Prostate gland (tissue), 2 donors: ENCODE measurements at regions not wholly inside any gene's neighbourhood (a gene's known extent, or its start where the extent isn't known, plus 50 kb on each side); places are given as distances from the start of the nearest gene placed in this dataset.

Experiments
- DNase-seq: peaks from one replicate; pipeline ENCODE4 v3.0.0-alpha.2; 2019; ENCODE audit warnings: low spot score
- H3K27ac ChIP-seq, 2 donors: fragments of 200-600 bp; sonication (generic); 2 replicates each; pipeline ENCODE4 v1.5.1; 2017 to 2019
- H3K27me3 ChIP-seq: fragments of 200-600 bp; sonication (generic); replicated peaks from 2 replicates; pipeline ENCODE4 v1.5.1; 2019; ENCODE audit not compliant: insufficient read depth
- H3K36me3 ChIP-seq, 2 donors: fragments of 200-600 bp; sonication (generic); 1 replicate in 1 of 2; 2 replicates in 1 of 2; pipeline versions ENCODE4 v1.5.1 to v1.8.1; 2017 to 2019
- H3K4me1 ChIP-seq: fragments of 200-600 bp; sonication (generic); replicated peaks from 2 replicates; pipeline ENCODE4 v1.5.1; 2019
- H3K4me3 ChIP-seq, 2 donors: fragments of 200-600 bp; sonication (generic); 2 replicates each; pipeline ENCODE4 v1.5.1; 2017 to 2019
- H3K9me3 ChIP-seq: fragments of 200-600 bp; sonication (generic); 2 replicates; pipeline ENCODE4 v1.5.1; 2017
- POLR2A ChIP-seq: fragments of 450-650 bp; IDR thresholded peaks from one replicate; pipeline ENCODE4 v1.6.1; 2016; ENCODE audit warnings: antibody characterized with exemption, mild to moderate bottlenecking
- POLR2AphosphoS5 ChIP-seq: sonication (generic); formaldehyde crosslinking; IDR thresholded peaks from one replicate; pipeline ENCODE4 v1.6.1; 2017; ENCODE audit warnings: antibody characterized with exemption
- WGBS: methylation state at CpG from one replicate; pipeline ENCODE4 v1.1.5; 2018; 5-methylcytosine and 5-hydroxymethylcytosine counted together
- intact Hi-C: fragments of 100-400 bp; cut with DNase I; formaldehyde crosslinking; loops from one replicate; pipeline ENCODE4 v1.14.2; 2022
- TF ChIP-seq, protein P1 (sequence below), 4 experiments: fragments of 200-600 bp in 2 of 4; fragments of 450-650 bp in 2 of 4; sonication (generic) in 2 of 4; IDR thresholded peaks; 1 replicate in 3 of 4; 2 replicates in 1 of 4; pipeline ENCODE4 v1.5.1; 2016 to 2019; ENCODE audit warnings: antibody characterized with exemption in 4 of 4, mild to moderate bottlenecking in 2 of 4, moderate library complexity in 2 of 4

DNA sequence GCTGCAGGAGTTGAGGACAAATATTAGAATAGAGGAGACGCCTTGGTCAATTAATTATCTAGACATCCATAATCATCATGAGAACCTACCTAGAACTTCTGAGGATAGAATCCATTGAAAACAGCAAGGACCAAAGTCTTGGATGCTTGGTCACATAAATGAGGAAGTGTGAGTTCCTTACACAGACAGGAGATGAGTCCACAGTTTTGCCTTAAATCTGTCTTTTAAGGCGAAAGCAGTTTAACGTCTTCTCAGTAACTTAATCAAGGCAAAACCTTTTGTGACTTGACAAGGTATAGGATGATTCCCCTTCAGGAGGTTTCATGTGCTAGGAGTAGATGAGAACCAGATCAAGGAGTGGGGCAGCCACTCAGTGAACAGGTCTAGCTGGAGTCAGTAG is 1783.2 kb upstream of the CELF4 start:
- no peak for TF ChIP-seq POLR2AphosphoS5
- Histone ChIP-seq H3K27ac (no peak overlapping the region), H3K9me3 (no peaks in the 10 kb centered on the region), H3K36me3 (no peaks in the 10 kb centered on the region), H3K4me1 (no peaks in the 10 kb centered on the region), H3K4me3 (no peak overlapping the region), H3K27me3 (no peaks in the 10 kb centered on the region)
- intact Hi-C loops = no loop called here
- no peak for DNase-seq
- WGBS = 89% methylated on average over 3 of the region's 3 CpGs

DNA sequence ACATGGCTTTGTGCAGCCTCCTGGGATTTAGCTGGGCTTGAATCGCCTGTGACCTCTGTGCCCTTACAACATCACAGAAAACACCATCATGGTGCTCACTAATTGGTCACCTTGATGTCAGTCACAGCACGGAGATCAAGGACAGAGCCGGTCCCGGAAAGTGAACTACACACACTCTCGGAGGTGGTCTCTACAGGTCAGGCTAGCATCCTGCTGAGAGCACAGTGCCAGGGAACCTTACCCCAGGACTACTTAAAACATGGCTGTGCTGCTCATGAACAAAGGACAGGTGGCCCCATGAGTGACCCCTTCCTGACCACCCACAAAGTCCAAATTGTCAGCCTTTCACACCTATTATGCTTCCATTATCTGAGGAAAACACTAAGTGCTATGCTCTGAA is 1782.1 kb upstream of the CELF4 start:
- Histone ChIP-seq H3K9me3 (no peaks in the 10 kb centered on the region), H3K27me3 (no peaks in the 10 kb centered on the region), H3K36me3 (no peaks in the 10 kb centered on the region), H3K4me1 (no peaks in the 10 kb centered on the region), H3K27ac (no peak overlapping the region), H3K4me3 (no peak overlapping the region)
- DNase-seq = no peak
- WGBS = 78% methylated on average over 5 of the region's 5 CpGs
- intact Hi-C loops = no loop called here
- TF ChIP-seq POLR2A (no peak), POLR2AphosphoS5 (no peak)
- TF ChIP-seq, protein P1, sequence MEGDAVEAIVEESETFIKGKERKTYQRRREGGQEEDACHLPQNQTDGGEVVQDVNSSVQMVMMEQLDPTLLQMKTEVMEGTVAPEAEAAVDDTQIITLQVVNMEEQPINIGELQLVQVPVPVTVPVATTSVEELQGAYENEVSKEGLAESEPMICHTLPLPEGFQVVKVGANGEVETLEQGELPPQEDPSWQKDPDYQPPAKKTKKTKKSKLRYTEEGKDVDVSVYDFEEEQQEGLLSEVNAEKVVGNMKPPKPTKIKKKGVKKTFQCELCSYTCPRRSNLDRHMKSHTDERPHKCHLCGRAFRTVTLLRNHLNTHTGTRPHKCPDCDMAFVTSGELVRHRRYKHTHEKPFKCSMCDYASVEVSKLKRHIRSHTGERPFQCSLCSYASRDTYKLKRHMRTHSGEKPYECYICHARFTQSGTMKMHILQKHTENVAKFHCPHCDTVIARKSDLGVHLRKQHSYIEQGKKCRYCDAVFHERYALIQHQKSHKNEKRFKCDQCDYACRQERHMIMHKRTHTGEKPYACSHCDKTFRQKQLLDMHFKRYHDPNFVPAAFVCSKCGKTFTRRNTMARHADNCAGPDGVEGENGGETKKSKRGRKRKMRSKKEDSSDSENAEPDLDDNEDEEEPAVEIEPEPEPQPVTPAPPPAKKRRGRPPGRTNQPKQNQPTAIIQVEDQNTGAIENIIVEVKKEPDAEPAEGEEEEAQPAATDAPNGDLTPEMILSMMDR (IDR thresholded peaks at IDR 0.05) = no peak

DNA sequence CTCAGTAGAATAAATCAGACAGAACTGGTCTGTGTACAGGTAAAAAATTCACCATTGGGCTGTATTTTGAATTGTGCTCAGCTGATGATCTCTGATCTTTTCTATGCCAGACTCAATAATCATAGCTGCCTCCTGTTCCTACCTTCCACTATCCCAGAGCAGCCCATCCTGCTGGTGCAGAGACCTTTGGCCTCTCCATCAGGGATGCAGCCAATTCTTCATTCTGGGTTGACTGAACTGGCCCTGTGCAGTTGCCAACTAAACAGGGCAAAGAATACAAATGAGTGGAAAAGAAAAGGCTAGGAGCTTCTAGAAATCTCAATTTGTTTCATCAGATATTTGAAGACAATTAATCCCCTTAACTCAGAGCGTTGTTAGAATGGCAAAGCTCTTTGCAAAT is 1781.3 kb upstream of the CELF4 start:
- Histone ChIP-seq H3K9me3 (no peaks in the 10 kb centered on the region), H3K27me3 (no peaks in the 10 kb centered on the region), H3K4me3 (no peak overlapping the region), H3K4me1 (no peaks in the 10 kb centered on the region), H3K27ac (no peak overlapping the region), H3K36me3 (no peaks in the 10 kb centered on the region)
- no peak for DNase-seq
- TF ChIP-seq, protein P1 (IDR thresholded peaks at IDR 0.05) = no peak
- TF ChIP-seq POLR2AphosphoS5 (no peak), POLR2A (no peak)
- intact Hi-C loops = no loop called here
- 100% methylated on average over 1 of the region's 1 CpG for WGBS

DNA sequence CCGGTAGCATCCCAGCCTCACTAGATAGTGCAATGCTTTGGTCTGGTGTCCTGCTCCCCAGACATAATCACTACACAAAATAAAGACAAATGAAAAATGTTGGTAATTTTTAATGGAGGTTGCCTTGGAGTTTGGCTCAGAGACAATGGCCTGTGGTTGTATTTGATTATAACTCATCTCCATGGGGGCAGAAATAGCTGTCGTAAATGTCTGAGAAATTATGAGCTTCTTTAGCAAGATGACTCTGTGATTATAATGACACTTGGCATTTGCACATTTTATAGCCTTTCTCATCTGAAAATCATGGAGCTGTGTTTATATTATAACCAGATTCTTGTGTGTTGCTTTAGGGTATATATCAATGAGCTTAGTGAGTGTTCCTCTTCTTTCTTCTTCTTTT is 1779.7 kb upstream of the CELF4 start:
- H3K27me3 ChIP-seq = no peaks in the 10 kb centered on the region
- DNase-seq = no peak
- 39% methylated on average over 2 of the region's 2 CpGs for WGBS
- no peak overlapping the region for H3K4me3 ChIP-seq
- no peak overlapping the region for H3K27ac ChIP-seq
- TF ChIP-seq POLR2AphosphoS5 (no peak), POLR2A (no peak)
- TF ChIP-seq, protein P1 (IDR thresholded peaks at IDR 0.05) = no peak
- no peaks in the 10 kb centered on the region for H3K4me1 ChIP-seq
- H3K9me3 ChIP-seq = no peaks in the 10 kb centered on the region
- no peaks in the 10 kb centered on the region for H3K36me3 ChIP-seq
- intact Hi-C loops = no loop called here

DNA sequence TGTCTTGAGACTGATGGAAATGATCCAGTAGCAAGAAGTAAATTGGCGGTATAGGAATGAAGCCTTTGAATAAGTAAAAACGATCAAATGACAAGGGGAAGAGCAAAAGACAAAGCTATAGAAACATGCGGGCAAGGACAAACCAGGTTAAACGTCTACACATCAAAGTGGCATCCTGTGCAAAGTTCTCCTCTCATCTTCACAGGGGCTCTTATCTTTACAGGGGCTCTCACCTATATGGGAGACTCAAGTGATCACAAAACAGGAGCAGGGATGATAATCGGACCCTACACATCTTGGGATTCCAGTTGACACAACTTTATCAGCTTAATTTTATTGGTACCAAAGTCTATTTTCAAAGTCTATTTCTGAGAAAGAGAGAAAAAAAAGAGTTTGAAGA is 1778.9 kb upstream of the CELF4 start:
- TF ChIP-seq, protein P1 (IDR thresholded peaks at IDR 0.05) = no peak
- TF ChIP-seq POLR2AphosphoS5 = no peak
- TF ChIP-seq POLR2A = no peak
- Histone ChIP-seq H3K4me1 (no peaks in the 10 kb centered on the region), H3K4me3 (no peak overlapping the region), H3K36me3 (no peaks in the 10 kb centered on the region), H3K9me3 (no peaks in the 10 kb centered on the region), H3K27ac (no peak overlapping the region), H3K27me3 (no peaks in the 10 kb centered on the region)
- WGBS = 74% methylated on average over 5 of the region's 5 CpGs
- intact Hi-C loops = no loop called here
- no peak for DNase-seq
